T-cell (primary cell): ENCODE measurements at regions not wholly inside any gene's neighbourhood (a gene's known extent, or its start where the extent isn't known, plus 50 kb on each side); places are given as distances from the start of the nearest gene placed in this dataset.

Experiments used
- ATAC-seq, 4 experiments: fragments of 200-7000 bp in 3 of 4; fragments of 150-1000 bp in 1 of 4; cut with Tn5 transposase; replicated peaks in 1 of 4; 1 replicate in 3 of 4; 2 replicates in 1 of 4; pipeline ENCODE4 v1.10.0; 2021; ENCODE audit warnings: moderate library complexity in 3 of 4, mild to moderate bottlenecking in 2 of 4, moderate number of reproducible peaks in 1 of 4
- CTCF ChIA-PET, 2 donors: fragments of 300-600 bp; sonication (Branson Sonifier 250); formaldehyde crosslinking; loops; one replicate each; lab custom pipeline; 2022; ENCODE audit warnings: antibody characterized with exemption in 2 of 2; lab: Charles Lee
- POLR2A ChIA-PET, 2 donors: fragments of 300-600 bp; sonication (Branson Sonifier 250); formaldehyde crosslinking; loops; one replicate each; lab custom pipeline; 2022; ENCODE audit warnings: antibody characterized with exemption in 2 of 2; lab: Charles Lee
- DNase-seq, 35 experiments: peaks; one replicate each; pipeline versions ENCODE4 v3.0.0 to v3.0.0-alpha.2; 2013 to 2023
- H3K27ac ChIP-seq: one replicate; pipeline ENCODE4 v1.5.1; 2013; ENCODE audit warnings: low read length
- H3K27me3 ChIP-seq, 2 experiments: replicated peaks in 1 of 2; 1 replicate in 1 of 2; 2 replicates in 1 of 2; pipeline versions ENCODE4 v1.6.1 to v1.7.0; 2013; ENCODE audit warnings: low read length in 1 of 2, mixed read lengths in 1 of 2; ENCODE audit not compliant: control insufficient read depth in 2 of 2, insufficient read depth in 2 of 2; ENCODE audit errors: extremely low read depth in 1 of 2
- H3K36me3 ChIP-seq, 2 donors: 1 replicate in 1 of 2; 2 replicates in 1 of 2; pipeline versions ENCODE4 v1.6.1 to v1.7.0; 2013; ENCODE audit warnings: low read length in 1 of 2; ENCODE audit not compliant: control insufficient read depth in 2 of 2, insufficient read depth in 1 of 2; ENCODE audit errors: extremely low read depth in 1 of 2
- H3K4me1 ChIP-seq, 2 experiments: 1 replicate in 1 of 2; 2 replicates in 1 of 2; pipeline versions ENCODE4 v1.6.1 to v1.7.0; 2013; ENCODE audit warnings: low read length in 2 of 2, mixed read lengths in 1 of 2; ENCODE audit not compliant: insufficient read depth in 2 of 2, control insufficient read depth in 1 of 2; ENCODE audit errors: extremely low read depth in 1 of 2
- H3K4me3 ChIP-seq, 2 donors: 1 replicate in 1 of 2; 2 replicates in 1 of 2; pipeline versions ENCODE4 v1.5.1 to v1.7.0; 2013; ENCODE audit warnings: mild to moderate bottlenecking in 2 of 2, low read length in 1 of 2, moderate library complexity in 1 of 2; ENCODE audit not compliant: control insufficient read depth in 1 of 2; ENCODE audit errors: extremely low read depth in 1 of 2
- H3K9me3 ChIP-seq: 2 replicates; pipeline ENCODE4 v1.7.0; 2013
- H3K27ac Mint-ChIP-seq, 2 donors: one replicate each; pipeline ENCODE4 v1.8.0; 2020 to 2021; ENCODE audit warnings: mild to moderate bottlenecking in 2 of 2, mixed read lengths in 2 of 2
- H3K27me3 Mint-ChIP-seq, 2 donors: one replicate each; pipeline ENCODE4 v1.8.0; 2021 to 2022; ENCODE audit warnings: mixed read lengths in 2 of 2
- H3K36me3 Mint-ChIP-seq: one replicate; pipeline ENCODE4 v1.8.0; 2021; ENCODE audit warnings: mixed read lengths
- H3K4me1 Mint-ChIP-seq, 3 donors: one replicate each; pipeline ENCODE4 v1.8.0; 2020 to 2022; ENCODE audit warnings: mixed read lengths in 3 of 3, mild to moderate bottlenecking in 1 of 3
- H3K4me3 Mint-ChIP-seq, 3 donors: one replicate each; pipeline ENCODE4 v1.8.0; 2020 to 2022; ENCODE audit warnings: mild to moderate bottlenecking in 3 of 3, mixed read lengths in 3 of 3, moderate library complexity in 3 of 3
- H3K9me3 Mint-ChIP-seq, 3 donors: one replicate each; pipeline ENCODE4 v1.8.0; 2020 to 2022; ENCODE audit warnings: mixed read lengths in 3 of 3
- WGBS: methylation state at CpG from one replicate; pipeline ENCODE4 v1.1.5; 2013; ENCODE audit warnings: missing lambda C conversion rate; ENCODE audit not compliant: insufficient coverage; 5-methylcytosine and 5-hydroxymethylcytosine counted together

DNA sequence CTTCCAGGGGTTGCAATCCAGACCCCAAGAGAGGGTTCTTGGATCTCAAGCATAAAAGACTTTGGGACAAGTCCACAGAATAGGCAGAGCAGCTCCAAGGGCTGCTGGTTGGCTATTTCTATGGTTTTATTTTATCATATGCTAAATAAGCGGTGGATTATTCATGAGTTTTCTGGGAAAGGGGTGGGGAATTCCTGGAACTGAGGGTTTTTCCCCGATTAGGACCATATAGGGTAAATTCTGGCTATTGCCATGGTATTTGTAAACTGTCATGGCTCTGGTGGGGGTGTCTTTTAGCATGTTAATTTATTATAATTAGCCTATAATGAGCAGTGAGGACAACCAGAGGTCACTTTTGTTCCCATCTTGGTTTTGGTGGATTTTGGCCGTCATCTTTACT, 270.9 kb upstream of the PLXNA2 start:
- peaks cover 3 to 5% of the 10 kb centered on the region in 2 donors for H3K27me3 Mint-ChIP-seq
- no peak overlapping the region for H3K27ac Mint-ChIP-seq
- 86% methylated on average over 3 of the region's 3 CpGs for WGBS
- no peaks in the 10 kb centered on the region for H3K4me1 Mint-ChIP-seq
- H3K36me3 ChIP-seq = no peaks in the 10 kb centered on the region
- no peaks in the 10 kb centered on the region for H3K9me3 ChIP-seq
- no peak for DNase-seq
- POLR2A ChIA-PET = no interaction called here
- no peak for ATAC-seq
- peaks cover 0 to 14% (median 8%) of the 10 kb centered on the region in 3 donors for H3K9me3 Mint-ChIP-seq
- no peak overlapping the region for H3K27ac ChIP-seq
- no peaks in the 10 kb centered on the region for H3K36me3 Mint-ChIP-seq
- no peak overlapping the region for H3K4me3 ChIP-seq
- H3K4me3 Mint-ChIP-seq = no peak overlapping the region
- no peaks in the 10 kb centered on the region for H3K27me3 ChIP-seq
- no peaks in the 10 kb centered on the region for H3K4me1 ChIP-seq
- CTCF ChIA-PET = no interaction called here

- Histone ChIP-seq H3K27ac (no peak overlapping the region), H3K4me1 (no peaks in the 10 kb centered on the region), H3K36me3 (no peaks in the 10 kb centered on the region), H3K27me3 (peaks cover 0 to 2% of the 10 kb centered on the region in 2 experiments), H3K4me3 (no peak overlapping the region), H3K9me3 (no peaks in the 10 kb centered on the region)
- Mint-ChIP-seq H3K27ac (no peak overlapping the region), H3K4me1 (no peaks in the 10 kb centered on the region), H3K27me3 (peaks cover 3 to 5% of the 10 kb centered on the region in 2 donors), H3K9me3 (peaks cover 0 to 14% (median 8%) of the 10 kb centered on the region in 3 donors), H3K4me3 (no peak overlapping the region), H3K36me3 (no peaks in the 10 kb centered on the region)
- 59% methylated on average over 5 of the region's 5 CpGs for WGBS
- DNase-seq (no peak), ATAC-seq (no peak)
- CTCF ChIA-PET = no interaction called here
- POLR2A ChIA-PET = no interaction called here
These were observed 272.6 kb upstream of the PLXNA2 start for GRCh38 chr1:208516780-208517179.

GRCh38 chr1:208520438-208521099, 276.4 kb upstream of the PLXNA2 start:
- ATAC-seq (no peak), DNase-seq (no peak)
- Histone ChIP-seq H3K4me1 (no peaks in the 10 kb centered on the region), H3K27me3 (peaks cover 0 to 2% of the 10 kb centered on the region in 2 experiments), H3K4me3 (no peak overlapping the region), H3K9me3 (no peaks in the 10 kb centered on the region), H3K36me3 (no peaks in the 10 kb centered on the region), H3K27ac (no peak overlapping the region)
- Mint-ChIP-seq H3K27me3 (peaks cover 0 to 1% of the 10 kb centered on the region in 2 donors), H3K4me1 (no peaks in the 10 kb centered on the region), H3K27ac (no peak overlapping the region), H3K9me3 (peaks cover 0 to 12% (median 6%) of the 10 kb centered on the region in 3 donors), H3K4me3 (no peak overlapping the region), H3K36me3 (no peaks in the 10 kb centered on the region)
- POLR2A ChIA-PET = no interaction called here
- WGBS = no CpG with 5 or more reads among the region's 1 CpG
- CTCF ChIA-PET = no interaction called here

- Mint-ChIP-seq H3K4me3 (no peak overlapping the region), H3K27me3 (peaks cover 0 to 1% of the 10 kb centered on the region in 2 donors), H3K9me3 (peaks cover 0 to 7% (median 5%) of the 10 kb centered on the region in 3 donors), H3K27ac (no peak overlapping the region), H3K4me1 (no peaks in the 10 kb centered on the region), H3K36me3 (no peaks in the 10 kb centered on the region)
- CTCF ChIA-PET = no interaction called here
- Histone ChIP-seq H3K9me3 (no peaks in the 10 kb centered on the region), H3K27me3 (peaks cover 0 to 2% of the 10 kb centered on the region in 2 experiments), H3K36me3 (no peaks in the 10 kb centered on the region), H3K27ac (no peak overlapping the region), H3K4me1 (no peaks in the 10 kb centered on the region), H3K4me3 (no peak overlapping the region)
- DNase-seq (no peak), ATAC-seq (no peak)
- 54% methylated on average over 3 of the region's 3 CpGs for WGBS
- POLR2A ChIA-PET = no interaction called here
These were observed 277.4 kb upstream of the PLXNA2 start for GRCh38 chr1:208521534-208521933.

DNA sequence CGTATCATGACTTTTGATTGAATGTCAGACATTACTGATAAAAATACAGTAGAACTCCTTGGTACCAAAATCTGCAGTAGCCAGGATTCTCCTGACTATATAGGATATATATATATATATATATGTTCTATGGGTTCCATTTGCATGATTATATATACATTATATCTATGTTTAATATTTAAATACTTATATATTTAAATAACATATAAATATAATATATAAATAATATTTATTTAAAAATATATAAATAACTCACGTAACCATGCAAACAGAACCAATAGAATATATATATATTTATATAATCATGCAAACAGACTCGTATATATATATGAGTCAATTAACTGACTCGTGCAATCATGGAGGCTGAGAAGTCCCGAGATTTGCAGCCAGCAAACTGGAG, 278.8 kb upstream of the PLXNA2 start:
- POLR2A ChIA-PET = no interaction called here
- H3K27ac Mint-ChIP-seq = no peak overlapping the region
- Histone ChIP-seq H3K36me3 (no peaks in the 10 kb centered on the region), H3K27ac (no peak overlapping the region), H3K4me3 (no peak overlapping the region), H3K9me3 (no peaks in the 10 kb centered on the region), H3K4me1 (no peaks in the 10 kb centered on the region), H3K27me3 (peaks cover 0 to 2% of the 10 kb centered on the region in 2 experiments)
- 100% methylated on average over 1 of the region's 5 CpGs for WGBS
- no peaks in the 10 kb centered on the region for H3K9me3 Mint-ChIP-seq
- no peaks in the 10 kb centered on the region for H3K36me3 Mint-ChIP-seq
- DNase-seq (no peak), ATAC-seq (no peak)
- H3K4me1 Mint-ChIP-seq = no peaks in the 10 kb centered on the region
- H3K27me3 Mint-ChIP-seq = peaks cover 0 to 5% of the 10 kb centered on the region in 2 donors
- CTCF ChIA-PET = no interaction called here
- H3K4me3 Mint-ChIP-seq = no peak overlapping the region

GRCh38 chr1:208524376-208524775, 280.2 kb upstream of the PLXNA2 start:
- CTCF ChIA-PET = no interaction called here
- no peak overlapping the region for H3K27ac Mint-ChIP-seq
- 88% methylated on average over 2 of the region's 4 CpGs for WGBS

More at GRCh38 chr1:208524376-208524775, 280.2 kb upstream of the PLXNA2 start:
- no peaks in the 10 kb centered on the region for H3K36me3 Mint-ChIP-seq
- Histone ChIP-seq H3K27me3 (peaks cover 0 to 2% of the 10 kb centered on the region in 2 experiments), H3K9me3 (no peaks in the 10 kb centered on the region), H3K36me3 (no peaks in the 10 kb centered on the region), H3K4me1 (no peaks in the 10 kb centered on the region), H3K27ac (no peak overlapping the region), H3K4me3 (no peak overlapping the region)
- POLR2A ChIA-PET = no interaction called here
- no peak for ATAC-seq
- DNase-seq = no peak
- H3K4me1 Mint-ChIP-seq = no peaks in the 10 kb centered on the region
- H3K9me3 Mint-ChIP-seq = no peaks in the 10 kb centered on the region
- H3K4me3 Mint-ChIP-seq = no peak overlapping the region
- H3K27me3 Mint-ChIP-seq = peaks cover 4 to 5% of the 10 kb centered on the region in 2 donors
